SK-N-SH treated with all-trans-retinoic acid at 6 μM for 48 hours (cell line): ENCODE measurements at regions not wholly inside any gene's neighbourhood (a gene's known extent, or its start where the extent isn't known, plus 50 kb on each side); places are given as distances from the start of the nearest gene placed in this dataset.

ENCODE experiments used
- ARNTL ChIP-seq: fragments of 450-650 bp; formaldehyde crosslinking; IDR thresholded peaks from 2 replicates; pipeline ENCODE4 v1.5.0; 2020; ENCODE audit warnings: low read depth, mild to moderate bottlenecking, moderate library complexity, borderline replicate concordance
- ESRRG ChIP-seq: fragments of 250-450 bp; sonication (Bioruptor Pico); IDR thresholded peaks from 2 replicates; pipeline ENCODE4 v1.6.1; 2021; ENCODE audit warnings: mild to moderate bottlenecking
- TCF4 ChIP-seq: fragments of 250-450 bp; sonication (Bioruptor Pico); IDR thresholded peaks from 2 replicates; pipeline ENCODE4 v1.8.0; 2021; ENCODE audit warnings: mild to moderate bottlenecking, moderate library complexity, borderline replicate concordance
- ZNF565 ChIP-seq: fragments of 450-650 bp; formaldehyde crosslinking; conservative IDR thresholded peaks from 2 replicates; pipeline ENCODE4 v1.5.0; 2020; ENCODE audit warnings: low read depth, mild to moderate bottlenecking, moderate library complexity
- TF ChIP-seq, protein P1 (sequence below): fragments of 250-450 bp; sonication (Bioruptor Pico); IDR thresholded peaks from 2 replicates; pipeline ENCODE4 v1.8.0; 2020; ENCODE audit warnings: mild to moderate bottlenecking, moderate library complexity, borderline replicate concordance
- TF ChIP-seq, protein P2 (sequence below): fragments of 250-450 bp; sonication (Bioruptor Pico); IDR thresholded peaks from 2 replicates; pipeline ENCODE4 v1.8.0; 2021; ENCODE audit warnings: low read depth, mild to moderate bottlenecking, moderate library complexity, borderline replicate concordance

DNA sequence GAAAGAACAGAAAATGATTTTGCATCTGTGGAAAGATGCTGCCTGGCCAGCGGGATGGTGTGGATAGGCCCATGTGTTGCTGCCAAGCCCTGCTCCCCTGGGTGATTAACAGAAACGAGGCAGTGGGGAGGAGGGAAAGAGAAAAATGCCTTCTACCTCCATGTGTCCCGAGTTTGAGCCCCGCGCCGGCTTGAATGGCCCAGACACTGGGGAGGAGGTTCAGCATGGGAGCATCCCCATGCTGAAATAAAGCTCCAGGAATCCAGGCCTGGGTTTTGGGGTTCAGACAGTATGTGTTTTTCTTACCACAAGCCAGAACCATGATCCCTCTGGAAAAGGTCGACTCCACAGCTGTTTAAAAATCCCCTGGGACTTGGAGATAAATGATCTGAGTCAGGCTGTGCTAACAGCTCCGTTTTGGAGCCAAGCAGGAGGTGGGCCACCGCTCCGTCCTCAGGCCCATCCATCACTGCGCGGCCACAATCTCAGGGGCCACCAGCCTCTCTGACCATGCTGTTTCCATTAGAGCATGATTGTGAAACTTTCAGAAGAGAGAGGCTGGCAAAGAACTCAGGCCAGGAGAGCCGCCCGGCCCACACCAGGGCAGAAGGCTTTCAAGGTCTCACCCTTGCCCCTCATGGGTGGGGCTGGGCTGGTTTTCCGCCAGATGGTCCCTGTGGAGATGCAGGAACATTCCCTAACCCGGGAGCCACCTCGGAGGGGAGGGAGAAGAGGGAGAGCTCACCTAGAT is 299.7 kb downstream of the ZEB1 start:
- TF ChIP-seq ARNTL (CRISPR knock-in tag) (no peak), ESRRG (no peak), ZNF565 (no peak), TCF4 (CRISPR knock-in tag) (no peak)
- TF ChIP-seq, protein P1, sequence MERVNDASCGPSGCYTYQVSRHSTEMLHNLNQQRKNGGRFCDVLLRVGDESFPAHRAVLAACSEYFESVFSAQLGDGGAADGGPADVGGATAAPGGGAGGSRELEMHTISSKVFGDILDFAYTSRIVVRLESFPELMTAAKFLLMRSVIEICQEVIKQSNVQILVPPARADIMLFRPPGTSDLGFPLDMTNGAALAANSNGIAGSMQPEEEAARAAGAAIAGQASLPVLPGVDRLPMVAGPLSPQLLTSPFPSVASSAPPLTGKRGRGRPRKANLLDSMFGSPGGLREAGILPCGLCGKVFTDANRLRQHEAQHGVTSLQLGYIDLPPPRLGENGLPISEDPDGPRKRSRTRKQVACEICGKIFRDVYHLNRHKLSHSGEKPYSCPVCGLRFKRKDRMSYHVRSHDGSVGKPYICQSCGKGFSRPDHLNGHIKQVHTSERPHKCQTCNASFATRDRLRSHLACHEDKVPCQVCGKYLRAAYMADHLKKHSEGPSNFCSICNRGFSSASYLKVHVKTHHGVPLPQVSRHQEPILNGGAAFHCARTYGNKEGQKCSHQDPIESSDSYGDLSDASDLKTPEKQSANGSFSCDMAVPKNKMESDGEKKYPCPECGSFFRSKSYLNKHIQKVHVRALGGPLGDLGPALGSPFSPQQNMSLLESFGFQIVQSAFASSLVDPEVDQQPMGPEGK (CRISPR knock-in tag) = no peak
- TF ChIP-seq, protein P2, sequence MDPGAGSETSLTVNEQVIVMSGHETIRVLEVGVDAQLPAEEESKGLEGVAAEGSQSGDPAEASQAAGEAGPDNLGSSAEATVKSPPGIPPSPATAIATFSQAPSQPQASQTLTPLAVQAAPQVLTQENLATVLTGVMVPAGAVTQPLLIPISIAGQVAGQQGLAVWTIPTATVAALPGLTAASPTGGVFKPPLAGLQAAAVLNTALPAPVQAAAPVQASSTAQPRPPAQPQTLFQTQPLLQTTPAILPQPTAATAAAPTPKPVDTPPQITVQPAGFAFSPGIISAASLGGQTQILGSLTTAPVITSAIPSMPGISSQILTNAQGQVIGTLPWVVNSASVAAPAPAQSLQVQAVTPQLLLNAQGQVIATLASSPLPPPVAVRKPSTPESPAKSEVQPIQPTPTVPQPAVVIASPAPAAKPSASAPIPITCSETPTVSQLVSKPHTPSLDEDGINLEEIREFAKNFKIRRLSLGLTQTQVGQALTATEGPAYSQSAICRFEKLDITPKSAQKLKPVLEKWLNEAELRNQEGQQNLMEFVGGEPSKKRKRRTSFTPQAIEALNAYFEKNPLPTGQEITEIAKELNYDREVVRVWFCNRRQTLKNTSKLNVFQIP = no peak
